ENCODE measurements at regions not wholly inside any gene's neighbourhood (a gene's known extent, or its start where the extent isn't known, plus 50 kb on each side); places are given as distances from the start of the nearest gene placed in this dataset.

DNA sequence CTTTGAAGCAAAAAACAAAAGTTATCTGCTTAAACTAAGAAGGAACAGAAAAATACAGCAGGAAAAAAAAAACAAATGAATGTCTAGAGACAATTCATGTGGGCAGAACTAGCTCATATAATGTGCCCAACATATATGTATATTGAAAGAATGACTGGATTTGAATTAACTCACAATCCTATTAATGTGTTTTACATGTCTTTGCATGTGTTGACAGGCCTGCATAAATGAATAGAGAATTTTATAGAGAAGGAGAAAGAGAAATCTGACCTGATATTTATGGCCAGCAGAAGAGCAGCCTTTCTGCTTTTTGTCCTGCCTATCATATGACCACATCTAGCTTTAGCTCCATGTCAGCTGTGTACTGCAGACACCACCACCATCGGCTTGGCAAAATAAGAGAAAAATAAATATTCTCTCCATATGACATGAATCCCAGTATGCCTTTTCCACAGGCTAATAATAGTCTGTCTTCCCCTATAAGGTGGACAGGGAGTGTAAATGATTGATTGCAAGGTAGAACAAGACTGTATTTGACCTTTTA lies 171.5 kb upstream of the PALMD start:
- H3K4me3 ChIP-seq (ENCODE audit: low read depth, low read length, poor library complexity, severe bottlenecking): no peak overlapping the region
- ChIA-PET POLR2A (ENCODE audit: low non-redundant PET) (no interaction called here), CTCF (no interaction called here)
- DNase-seq (ENCODE audit: low spot score): no peak
- no peaks in the 10 kb centered on the region for H3K27me3 ChIP-seq (replicated peaks; ENCODE audit: insufficient read depth, low read depth, low read length, poor library complexity)
- no TSS peak for BruUV-seq (replicated peaks)
- TF ChIP-seq CTCF (conservative IDR thresholded peaks at IDR 0.05; ENCODE audit: low read depth, low read length): no peak
- TF ChIP-seq EZH2 (IDR thresholded peaks at IDR 0.05; ENCODE audit: borderline replicate concordance, low read depth, low read length, poor library complexity, severe bottlenecking): no peak
- intact Hi-C loops (cut with micrococcal nuclease; ENCODE audit: unreplicated experiment): no loop called here
- H3K4me1 ChIP-seq (ENCODE audit: insufficient read depth, low read length, poor library complexity, severe bottlenecking): no peaks in the 10 kb centered on the region
- no peak overlapping the region for H3K27ac ChIP-seq (ENCODE audit: low read depth, low read length, poor library complexity, severe bottlenecking)
- no peaks in the 10 kb centered on the region for H3K9me3 ChIP-seq (ENCODE audit: low read depth, low read length, poor library complexity, severe bottlenecking)
- H3K36me3 ChIP-seq (ENCODE audit: insufficient read depth, low read length, poor library complexity, severe bottlenecking): no peaks in the 10 kb centered on the region

DNA sequence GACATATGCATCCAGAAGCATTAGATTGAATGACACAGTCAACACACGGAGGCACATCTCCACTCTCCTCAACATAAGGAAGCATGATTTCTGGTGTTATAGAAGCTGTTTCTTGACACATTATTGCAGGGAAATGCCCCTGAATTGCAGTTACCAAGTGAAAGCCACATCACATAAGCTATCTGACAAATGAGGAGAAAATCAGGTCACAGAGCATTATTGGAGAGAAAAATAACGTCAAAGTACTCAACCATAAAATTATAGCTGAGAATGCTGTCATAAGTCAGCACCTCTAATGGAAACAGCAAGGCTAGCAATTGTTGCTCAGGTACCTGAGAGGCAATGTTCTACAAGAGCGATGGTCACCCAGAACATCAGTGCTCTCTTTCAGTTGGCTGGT lies 169.9 kb upstream of the PALMD start:
- CTCF ChIA-PET: no interaction called here
- POLR2A ChIA-PET (ENCODE audit: low non-redundant PET): no interaction called here

DNA sequence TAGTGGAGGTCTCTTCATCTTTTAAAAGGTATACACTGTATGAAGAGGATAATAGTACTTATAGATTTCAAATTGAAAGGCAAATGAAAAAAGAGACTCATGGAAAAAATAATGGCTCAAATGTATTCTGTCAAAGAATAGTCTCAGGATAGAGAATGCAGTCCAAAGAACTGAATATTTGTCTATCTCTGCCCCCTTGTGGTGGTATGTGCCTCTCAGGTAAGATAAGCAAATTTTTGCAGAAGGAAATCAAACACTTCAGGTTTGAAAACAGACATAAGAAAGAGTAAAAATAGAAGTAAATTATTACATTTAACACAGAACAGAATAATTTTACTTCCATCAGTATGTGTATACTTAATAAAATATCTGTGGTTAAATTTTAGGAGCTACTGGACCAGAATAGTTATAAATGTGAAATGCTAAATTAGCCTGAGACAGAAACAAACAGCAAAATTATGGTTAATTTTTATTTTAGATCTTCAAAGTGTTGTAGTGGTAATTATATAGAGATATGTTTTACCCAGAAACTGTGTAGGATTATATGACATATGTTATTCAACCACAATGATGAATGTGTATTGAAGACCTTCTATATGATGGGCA lies 164.4 kb upstream of the PALMD start:
- peak; percentile 68 for DNase-seq (ENCODE audit: low spot score)
- intact Hi-C loops (cut with micrococcal nuclease; ENCODE audit: unreplicated experiment): loop anchor here (1.0 to 10.0 kb wide), 3 partner anchors 253 to 687 kb away; no protein-coding TSS in a partner anchor
- BruUV-seq (replicated peaks): no TSS peak

More for the DNA sequence above, 169.9 kb upstream of the PALMD start:
- Histone ChIP-seq H3K9me3 (ENCODE audit: low read depth, low read length, poor library complexity, severe bottlenecking) (no peaks in the 10 kb centered on the region), H3K4me3 (ENCODE audit: low read depth, low read length, poor library complexity, severe bottlenecking) (no peak overlapping the region), H3K36me3 (ENCODE audit: insufficient read depth, low read length, poor library complexity, severe bottlenecking) (no peaks in the 10 kb centered on the region), H3K27ac (ENCODE audit: low read depth, low read length, poor library complexity, severe bottlenecking) (no peak overlapping the region), H3K27me3 (replicated peaks; ENCODE audit: insufficient read depth, low read depth, low read length, poor library complexity) (no peaks in the 10 kb centered on the region), H3K4me1 (ENCODE audit: insufficient read depth, low read length, poor library complexity, severe bottlenecking) (no peaks in the 10 kb centered on the region)
- intact Hi-C loops (cut with micrococcal nuclease; ENCODE audit: unreplicated experiment): no loop called here
- no peak for TF ChIP-seq CTCF (conservative IDR thresholded peaks at IDR 0.05; ENCODE audit: low read depth, low read length)
- BruUV-seq (replicated peaks): no TSS peak
- no peak for DNase-seq (ENCODE audit: low spot score)

More for the DNA sequence above, 164.4 kb upstream of the PALMD start:
- no peaks in the 10 kb centered on the region for H3K27me3 ChIP-seq (replicated peaks; ENCODE audit: insufficient read depth, low read depth, low read length, poor library complexity)
- POLR2A ChIA-PET (ENCODE audit: low non-redundant PET): no interaction called here
- no peaks in the 10 kb centered on the region for H3K9me3 ChIP-seq (ENCODE audit: low read depth, low read length, poor library complexity, severe bottlenecking)
- TF ChIP-seq EZH2 (IDR thresholded peaks at IDR 0.05; ENCODE audit: borderline replicate concordance, low read depth, low read length, poor library complexity, severe bottlenecking) (no peak), CTCF (conservative IDR thresholded peaks at IDR 0.05; ENCODE audit: low read depth, low read length) (peak; percentile 85)
- no peak overlapping the region for H3K4me3 ChIP-seq (ENCODE audit: low read depth, low read length, poor library complexity, severe bottlenecking)
- H3K4me1 ChIP-seq (ENCODE audit: insufficient read depth, low read length, poor library complexity, severe bottlenecking): no peaks in the 10 kb centered on the region
- H3K36me3 ChIP-seq (ENCODE audit: insufficient read depth, low read length, poor library complexity, severe bottlenecking): no peaks in the 10 kb centered on the region
- H3K27ac ChIP-seq (ENCODE audit: low read depth, low read length, poor library complexity, severe bottlenecking): no peak overlapping the region
- CTCF ChIA-PET: no interaction called here

Measured in A673 (cell line).